Fibroblast of skin of abdomen (primary cell): ENCODE measurements at regions not wholly inside any gene's neighbourhood (a gene's known extent, or its start where the extent isn't known, plus 50 kb on each side); places are given as distances from the start of the nearest gene placed in this dataset.

Experiments used
- DNase-seq: peaks from one replicate; pipeline ENCODE4 v3.0.0-alpha.2; 2013

DNA sequence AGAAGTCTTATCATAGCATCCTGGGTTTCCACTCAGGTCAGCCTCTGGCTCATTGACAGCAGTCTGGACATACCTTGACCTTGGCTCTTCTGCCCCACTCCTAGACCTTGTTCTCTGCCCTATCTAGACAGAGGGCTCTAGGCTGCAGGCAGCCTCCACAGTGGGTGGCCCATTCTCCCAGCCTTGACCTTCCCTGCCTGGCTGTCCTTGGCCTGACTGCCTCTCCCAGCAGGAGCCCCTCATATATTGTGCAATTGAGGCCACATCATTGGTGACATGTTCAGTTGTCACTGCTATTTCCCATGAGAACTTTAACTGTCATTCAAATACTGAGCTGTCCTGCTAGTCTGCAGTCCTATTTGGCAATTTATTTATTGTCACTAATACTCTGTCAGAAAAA, 503.4 kb downstream of the PLXNA4 start:
- no peak for DNase-seq

DNA sequence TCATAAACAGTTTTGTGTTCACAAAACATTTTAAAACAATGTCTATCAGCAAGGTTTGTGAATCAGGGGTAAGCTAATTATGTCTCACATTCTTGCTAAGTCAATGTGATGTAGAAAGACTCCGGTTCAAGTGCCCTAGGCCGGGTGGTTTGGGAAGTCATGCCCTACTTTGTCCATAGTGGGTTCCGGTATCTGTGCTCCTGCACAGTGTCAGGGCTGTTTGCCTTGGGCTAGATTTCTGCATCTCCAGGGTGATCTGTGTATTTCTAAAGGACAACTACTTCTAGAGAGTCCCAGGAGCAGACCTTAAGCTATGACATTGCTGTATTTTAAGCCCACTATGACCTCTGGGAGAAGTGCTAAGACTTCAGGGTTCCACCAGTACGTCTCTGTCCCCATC, 504.1 kb downstream of the PLXNA4 start:
- no peak for DNase-seq

DNA sequence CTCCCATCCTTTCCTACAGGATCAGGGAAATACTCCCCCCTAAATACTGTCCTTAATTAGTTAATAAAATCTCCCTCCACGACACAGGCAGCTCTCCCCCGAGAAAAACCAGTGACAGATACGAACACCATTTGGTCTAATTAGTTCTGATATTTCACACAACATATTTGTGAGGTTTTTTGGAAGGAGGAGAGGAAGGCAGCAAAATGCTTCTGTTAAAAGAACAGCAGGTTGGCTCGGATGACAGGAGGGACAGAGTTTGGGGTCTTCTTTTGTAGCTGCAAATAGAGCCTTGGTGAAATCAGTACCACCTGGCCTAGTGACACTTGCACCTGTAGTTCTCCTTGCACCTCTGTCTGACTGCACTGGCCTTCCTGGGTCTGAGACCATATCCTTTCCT, 507.0 kb downstream of the PLXNA4 start:
- no peak for DNase-seq

DNA sequence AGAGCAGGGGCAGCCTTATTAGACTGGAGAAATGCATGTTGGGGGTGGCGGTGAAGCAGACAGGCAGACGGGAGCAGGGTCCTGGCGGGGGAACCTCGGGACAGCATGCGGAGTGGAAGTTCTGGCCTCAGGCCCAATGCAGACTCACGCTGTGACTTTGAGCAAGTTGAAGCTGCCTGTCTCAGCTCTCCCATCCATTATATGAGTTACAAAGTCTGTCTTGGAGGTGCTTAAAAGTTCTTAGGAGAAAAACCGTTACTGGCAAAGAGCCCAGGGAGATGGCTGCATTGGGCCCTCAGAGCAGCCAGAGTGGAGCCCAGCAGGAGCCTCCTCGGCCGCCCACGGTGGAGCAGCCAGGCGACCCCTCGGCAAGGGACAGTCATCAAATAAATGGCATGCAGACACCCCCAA, 509.5 kb downstream of the PLXNA4 start:
- DNase-seq, result peak; percentile 92

DNA sequence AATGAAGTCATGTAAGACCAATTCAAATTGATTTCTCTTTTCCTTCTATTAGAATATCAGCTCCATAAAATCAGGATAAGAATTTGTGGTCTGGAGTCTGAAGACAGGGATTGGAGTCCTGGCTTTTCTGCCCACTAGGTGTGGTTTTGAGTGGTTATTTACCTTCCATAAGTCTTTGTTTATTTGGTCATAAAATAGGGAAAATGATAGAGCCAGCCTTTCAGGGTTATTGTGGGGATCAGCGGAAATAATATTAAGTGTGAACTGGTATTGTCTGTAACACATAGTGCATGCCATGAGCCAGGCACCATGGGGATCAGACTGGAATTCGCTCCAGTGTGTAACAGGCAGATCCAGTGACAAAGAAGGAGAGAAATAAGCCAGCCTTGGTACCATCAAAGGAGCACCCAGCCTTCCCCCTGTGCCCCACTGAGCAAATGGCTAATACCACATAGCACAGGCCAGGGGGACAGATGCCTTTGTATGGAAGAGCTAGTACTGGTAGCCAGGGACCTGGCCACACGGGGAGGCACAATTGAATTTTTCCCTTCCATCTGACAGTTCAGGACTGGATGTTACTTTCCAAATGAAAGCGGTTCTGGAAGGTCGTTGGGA, 509.7 kb upstream of the PODXL start:
- DNase-seq, result no peak

DNA sequence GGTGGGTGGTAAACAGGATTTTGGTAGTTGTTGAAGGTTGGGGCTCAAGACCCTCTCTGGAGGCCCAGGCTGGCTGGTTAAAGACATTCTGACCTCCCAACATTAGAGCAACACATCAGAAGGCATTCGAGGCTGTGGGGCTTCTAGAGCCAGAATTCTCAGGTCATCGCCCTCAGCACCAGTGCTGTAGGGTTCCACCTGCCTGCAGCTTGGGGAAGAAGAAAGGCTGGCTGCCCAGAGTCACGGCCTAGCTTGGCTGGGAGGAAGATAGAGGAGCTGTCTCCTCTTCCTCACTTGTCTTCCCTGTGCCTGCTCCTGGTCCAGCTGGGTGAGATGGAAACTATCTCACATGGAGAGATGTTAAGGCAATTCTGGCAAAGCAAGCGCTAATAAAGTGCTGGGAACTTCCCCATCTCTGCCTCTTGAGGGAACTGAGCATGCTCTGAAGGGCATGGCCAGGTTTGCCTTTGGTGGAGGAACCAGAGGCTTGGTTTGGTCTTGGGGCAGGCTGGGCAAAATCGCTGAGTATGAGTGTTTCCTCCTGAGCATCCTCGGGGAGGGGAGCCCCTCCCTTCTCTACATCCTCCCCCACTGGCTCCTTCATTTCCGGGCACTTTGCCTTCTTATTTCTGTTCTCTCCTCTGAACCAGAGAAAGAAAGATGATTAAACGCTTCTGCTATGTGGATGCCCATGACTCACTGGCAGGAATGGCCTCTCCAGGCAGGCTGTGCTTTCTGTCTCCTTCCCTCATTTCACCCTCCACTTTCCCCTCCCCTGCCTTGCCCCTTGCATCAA, 509.0 kb upstream of the PODXL start:
- peak; percentile 99 for DNase-seq

DNA sequence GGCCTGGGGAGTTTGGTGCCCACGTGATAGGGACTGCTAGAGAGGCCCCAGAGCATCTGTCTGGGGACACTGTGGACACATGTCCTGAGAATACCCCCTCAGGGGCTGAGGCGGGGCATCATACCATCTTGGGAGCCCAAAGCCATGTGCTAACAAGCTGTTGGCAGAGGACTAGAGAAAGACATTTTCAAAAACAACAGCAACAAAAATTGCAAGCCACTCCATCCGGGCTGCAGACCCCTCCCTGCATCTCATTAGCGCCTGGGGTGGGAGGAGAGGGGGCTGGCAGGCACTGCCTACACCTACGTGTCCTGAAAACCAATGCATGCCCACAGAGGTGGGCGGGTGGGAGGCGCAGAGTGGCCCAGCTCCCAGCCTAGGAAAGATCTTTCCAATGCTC, 507.4 kb upstream of the PODXL start:
- no peak for DNase-seq

DNA sequence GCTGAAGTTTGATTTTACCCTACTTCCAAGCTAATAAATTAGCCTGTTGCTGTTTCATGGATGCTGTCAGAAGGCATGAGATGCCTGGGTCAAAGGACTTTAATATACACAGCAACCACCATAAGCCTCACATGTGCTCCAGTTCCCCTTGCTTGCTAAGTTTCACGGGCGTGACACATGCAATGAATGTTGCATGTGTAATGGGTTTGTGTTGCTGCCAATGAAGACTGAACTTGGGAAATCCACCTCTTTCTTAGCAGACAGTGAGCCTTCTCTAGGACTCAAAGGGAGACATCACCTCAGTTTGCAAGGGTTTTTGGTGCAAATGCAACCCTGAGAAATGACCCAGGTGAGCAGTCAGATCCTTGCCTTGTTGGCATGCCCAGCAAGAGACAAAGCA, 505.5 kb upstream of the PODXL start:
- peak; percentile 79 for DNase-seq

DNA sequence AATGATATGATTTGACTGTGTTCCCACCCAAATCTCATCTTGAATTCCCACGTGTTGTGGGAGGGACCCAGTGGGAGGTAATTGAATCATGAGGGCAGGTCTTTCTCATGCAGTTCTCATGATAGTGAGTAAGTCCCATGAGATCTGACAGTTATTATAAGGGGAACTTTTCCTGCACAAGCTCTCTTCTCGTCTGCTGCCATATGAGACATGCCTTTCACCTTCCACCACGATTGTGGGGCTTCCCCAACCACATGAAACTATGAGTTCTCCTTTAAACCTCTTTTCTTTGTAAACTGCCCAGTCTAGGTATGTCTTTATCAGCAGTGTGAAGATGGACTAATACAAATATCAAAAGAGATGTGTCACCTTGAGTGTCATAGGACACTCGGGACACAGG, 502.7 kb upstream of the PODXL start:
- no peak for DNase-seq

DNA sequence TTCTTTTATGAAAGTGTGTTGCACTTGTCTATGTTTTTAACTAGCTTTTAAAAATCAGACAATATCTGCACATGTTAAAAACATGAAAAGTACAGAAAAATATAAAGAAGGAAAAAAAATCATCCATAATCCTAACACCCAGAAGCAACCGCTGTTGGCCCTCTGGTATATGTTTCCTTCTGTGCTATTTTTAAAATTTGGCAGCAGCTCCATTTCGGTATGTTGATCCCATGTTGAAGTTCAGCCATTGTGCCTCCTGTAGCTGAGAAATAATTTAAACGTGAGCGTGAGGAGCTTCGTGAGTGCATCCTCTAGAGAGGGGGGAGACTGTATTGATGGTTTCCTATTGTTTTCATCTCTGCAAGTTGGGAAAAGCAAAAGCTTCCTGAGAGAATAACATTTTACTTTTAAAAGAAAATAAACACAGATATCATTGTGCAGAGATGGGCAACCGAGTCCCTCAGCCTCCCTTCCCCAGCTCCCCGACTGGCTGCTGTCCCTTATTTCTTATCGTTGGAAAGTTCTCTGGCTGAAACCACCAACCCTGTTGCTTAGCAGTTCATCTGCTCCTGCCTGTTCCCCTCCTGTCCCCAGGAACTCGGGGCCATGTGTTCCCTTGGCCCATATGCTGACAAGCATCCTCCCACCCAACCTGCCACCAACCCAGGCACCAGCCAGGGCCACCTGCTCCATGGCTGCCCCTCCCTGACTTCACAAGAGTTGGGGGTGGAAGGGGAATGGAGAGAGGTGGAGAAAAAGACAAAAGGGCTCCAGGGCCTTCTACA, 499.1 kb upstream of the PODXL start:
- no peak for DNase-seq

DNA sequence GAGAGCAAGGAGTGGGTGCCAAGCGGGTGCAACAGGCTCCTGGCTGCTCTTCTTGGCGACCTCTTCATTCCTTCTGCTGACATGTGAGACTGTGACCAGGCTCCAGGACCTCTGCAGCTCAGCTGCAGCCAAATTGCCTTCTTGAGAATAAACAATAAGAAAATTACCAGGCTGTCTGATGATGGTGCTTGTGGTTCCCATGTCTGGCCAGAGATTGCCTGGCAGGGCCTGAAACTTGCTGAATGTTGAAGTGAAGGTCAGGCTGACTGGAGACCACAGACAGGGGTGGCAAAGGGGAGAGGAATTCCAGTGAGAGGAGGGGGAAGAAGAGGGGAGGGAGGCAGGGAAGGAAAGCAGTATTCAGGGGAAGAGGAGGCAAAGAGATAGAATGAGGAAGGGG, 497.4 kb upstream of the PODXL start:
- DNase-seq, result no peak

DNA sequence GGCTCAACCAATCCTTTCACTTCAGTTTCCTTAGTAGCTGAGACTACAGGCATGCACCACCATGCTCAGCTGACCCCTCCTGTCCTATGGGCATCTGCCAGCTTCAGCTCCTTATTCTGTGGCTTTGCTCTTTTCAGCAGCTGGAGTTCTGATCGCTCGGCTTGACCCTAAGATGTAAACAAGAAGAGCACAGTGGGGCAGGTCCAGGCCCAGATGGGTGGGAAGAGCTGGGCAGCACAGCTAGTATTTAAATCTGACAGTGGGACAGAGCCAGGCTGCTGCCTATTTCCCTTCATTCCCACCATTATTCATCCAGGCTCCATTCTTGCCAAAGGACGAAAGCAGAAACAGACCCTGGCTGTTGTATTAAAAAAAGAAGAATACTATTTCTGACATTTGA, 494.9 kb upstream of the PODXL start:
- no peak for DNase-seq

DNA sequence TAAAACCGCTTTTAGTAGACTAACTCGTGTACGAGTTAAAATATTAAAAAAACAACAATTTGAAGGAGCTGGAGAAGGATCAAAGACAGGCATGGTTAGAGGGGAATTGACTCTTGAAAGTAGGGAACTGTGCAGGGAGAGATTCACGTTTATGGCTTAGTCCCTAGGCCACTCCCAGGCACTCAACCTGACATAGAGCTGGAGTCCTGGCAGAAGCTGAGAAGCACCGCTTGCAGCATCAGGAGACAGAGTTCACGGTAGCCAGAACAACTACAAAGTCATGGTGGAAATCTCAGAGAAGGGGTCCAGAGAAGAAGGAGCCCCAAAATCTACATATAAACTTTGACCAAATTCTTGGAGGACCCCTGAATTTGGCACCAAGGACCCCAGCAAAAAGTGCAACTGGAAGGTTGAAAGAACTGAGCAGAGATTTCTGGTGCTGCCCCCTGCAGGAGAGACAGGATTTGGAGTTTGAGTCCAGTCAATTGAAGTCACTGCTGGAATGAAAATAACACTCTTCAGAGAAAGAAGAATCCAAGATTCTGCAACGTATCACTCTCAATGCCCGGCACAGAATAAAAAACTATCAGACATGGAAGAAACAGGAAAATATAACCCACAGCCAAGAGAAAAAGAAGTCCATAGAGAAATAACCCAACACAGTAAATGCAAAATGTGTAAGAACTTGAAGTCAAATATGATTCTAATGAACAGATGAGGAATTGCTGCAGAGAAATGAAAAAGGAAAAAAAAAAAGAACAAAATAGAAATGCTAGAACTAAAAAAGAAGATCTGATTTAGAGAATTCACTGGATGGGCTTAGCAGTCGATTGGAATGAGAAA, 493.3 kb upstream of the PODXL start:
- no peak for DNase-seq

DNA sequence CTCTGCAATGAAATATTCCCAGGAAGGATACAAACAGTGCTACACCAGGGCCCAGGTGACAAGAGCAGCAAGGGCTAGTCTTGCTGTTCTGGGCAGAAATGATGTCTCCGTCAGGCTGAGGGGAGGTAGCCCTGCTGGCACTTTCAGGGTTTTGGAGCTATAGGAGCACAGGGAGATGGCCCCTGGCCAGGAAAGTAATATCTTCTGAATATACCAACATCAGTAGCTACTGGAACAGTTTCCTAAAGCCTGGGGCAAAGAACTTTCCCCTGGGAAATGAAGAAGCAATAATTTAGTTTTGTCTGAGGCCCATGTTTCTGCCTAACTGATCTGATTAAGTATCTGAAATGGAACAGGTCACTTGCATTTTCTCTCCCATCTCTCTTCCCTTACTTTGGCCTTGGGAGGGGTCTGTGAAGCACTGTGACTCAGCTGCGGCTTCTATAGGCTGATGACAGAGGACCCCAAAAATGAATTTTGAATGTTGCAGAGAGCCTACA, 489.1 kb upstream of the PODXL start:
- DNase-seq, result no peak

DNA sequence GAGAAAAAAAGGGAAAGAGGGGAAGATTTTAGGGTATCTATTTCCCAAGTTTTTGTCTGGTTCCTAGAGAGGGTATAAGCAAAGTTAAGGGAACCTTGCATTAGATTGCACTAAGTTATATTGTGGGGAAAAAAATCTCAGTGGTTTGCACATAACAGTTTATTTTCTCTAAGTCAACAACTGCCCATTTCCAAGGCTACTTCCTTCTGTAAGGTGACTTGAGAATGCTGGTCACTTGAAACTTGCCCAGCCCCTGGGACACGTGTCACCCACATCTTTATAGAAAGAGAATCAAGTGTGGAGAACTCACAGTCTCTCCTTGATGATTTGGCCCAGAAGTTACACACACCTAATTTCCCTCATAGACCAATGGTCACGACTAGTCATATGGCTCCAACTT, 488.6 kb upstream of the PODXL start:
- DNase-seq, result no peak

DNA sequence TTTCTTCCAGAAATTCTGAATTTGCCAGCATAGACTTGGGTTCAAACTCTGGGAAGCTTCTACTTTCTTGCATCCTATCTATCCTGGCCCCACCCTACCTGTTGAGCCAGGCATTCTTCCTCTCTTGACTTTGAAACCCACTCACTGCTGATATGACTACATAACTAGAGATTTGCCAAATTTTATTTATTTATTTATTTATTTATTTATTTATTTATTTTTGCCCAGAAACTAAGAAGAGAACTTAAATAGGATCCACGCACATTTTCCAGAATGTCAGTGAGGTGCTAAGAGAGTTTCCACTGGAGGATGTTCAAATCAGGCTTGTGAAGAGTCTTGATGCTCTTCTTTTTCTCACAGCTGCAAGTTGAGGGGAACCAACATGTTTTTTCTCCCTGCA, 487.8 kb upstream of the PODXL start:
- no peak for DNase-seq

DNA sequence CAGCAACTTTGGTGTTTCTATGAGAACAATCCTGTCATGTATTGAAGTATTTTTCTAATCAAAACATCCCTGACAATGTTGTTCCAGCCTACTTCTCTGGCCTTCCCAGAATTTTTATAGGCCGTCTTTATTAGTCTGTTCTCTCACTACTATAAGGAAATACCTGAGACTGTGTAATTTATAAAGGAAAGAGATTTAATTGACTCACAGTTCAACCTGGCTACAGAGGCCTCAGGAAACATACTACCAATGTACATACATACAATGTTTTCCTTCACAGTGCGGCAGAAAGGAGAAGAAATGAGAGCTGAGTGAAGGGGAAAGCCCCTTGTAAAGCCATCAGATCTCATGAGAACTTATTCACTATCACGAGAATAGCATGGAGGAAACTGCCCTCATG, 484.7 kb upstream of the PODXL start:
- no peak for DNase-seq

DNA sequence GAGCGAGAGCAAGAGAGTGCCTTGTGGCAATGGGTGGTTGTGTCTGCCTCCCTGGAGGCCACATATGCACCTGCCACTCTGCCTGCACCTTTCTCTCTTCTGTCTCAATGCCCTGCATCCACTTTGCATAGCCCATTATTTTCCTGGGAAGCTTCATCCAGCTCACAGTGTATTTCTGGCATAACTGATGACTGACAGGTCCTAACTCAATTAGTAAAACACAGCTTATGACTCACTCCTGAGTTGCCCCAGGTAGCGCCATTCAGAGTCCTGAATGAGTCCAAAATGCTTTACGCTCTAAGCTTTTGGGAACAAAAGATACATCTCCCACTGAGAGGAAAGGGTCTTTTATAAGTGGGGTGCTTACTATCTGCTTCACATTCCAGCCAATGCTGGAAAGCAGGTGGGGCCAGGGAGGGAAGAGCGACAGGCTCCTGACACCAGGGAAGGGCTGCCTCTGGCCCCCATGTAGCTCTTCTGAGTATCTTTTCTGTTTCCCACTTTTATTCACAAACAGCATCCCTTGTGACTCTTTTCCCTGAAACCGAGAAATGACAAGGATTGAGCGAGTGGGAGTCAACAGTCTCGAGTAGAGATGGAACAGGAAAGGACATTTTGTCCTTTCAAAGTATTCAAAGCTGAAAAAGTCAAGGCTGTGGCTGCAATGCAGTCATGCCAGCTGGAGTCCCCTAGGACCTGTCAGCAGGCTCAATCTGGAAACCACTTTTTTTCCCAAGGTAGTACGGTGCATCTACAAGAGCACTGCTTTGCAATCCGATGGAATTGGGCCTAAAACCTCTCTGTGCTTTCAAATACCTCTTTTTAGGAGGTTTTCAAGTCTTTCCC, 479.3 kb upstream of the PODXL start:
- no peak for DNase-seq

DNA sequence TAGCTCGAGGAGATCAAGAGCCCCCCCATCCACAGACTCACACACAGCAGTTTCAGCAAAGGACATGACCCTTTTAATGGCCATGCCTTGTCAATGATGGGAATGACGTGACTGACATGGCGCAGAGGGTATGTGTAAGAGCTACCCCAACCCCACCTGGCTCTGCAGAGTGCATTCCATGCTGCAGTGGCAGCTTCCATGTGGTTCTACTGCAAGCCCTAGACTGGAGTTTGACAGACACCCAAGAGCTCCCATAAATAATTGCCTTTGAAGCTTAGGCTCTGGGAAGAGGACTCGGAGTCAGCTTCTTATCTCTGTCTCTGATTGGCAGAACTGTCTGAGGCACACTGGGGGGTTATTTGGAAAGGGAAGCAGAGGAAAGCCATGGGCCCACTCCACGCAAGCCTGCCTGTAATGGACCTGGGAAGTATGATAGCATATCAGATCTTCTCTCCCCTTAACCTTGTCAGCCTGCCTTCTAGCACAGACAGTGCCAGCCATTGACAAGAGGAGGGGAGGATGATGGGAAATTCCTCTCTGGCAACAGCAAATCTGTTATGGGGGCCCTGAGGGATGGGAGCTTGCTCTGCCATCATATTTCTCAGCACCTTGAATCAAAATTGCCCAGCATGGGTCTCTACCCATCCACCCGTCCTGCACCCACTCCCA, 478.5 kb upstream of the PODXL start:
- no peak for DNase-seq

DNA sequence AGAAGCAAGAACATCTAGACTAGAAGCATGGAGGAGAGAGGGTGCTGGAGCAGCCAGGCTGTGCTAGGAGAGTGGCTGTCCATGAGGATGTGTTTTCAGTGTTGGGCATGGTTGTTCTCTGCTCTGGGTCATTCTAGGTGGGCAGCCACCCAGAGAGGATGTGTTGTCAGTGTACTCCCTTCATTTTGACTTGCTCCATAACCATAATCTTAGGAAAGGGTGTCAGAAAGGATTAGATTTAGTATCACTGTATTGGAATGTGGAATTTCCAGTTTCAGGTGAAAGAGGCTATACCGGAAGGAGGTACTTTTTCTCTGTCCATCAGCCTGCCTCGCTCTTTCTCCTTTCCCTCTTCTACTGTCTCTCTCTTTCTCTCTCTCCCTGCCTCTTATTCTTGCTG, 474.5 kb upstream of the PODXL start:
- no peak for DNase-seq

DNA sequence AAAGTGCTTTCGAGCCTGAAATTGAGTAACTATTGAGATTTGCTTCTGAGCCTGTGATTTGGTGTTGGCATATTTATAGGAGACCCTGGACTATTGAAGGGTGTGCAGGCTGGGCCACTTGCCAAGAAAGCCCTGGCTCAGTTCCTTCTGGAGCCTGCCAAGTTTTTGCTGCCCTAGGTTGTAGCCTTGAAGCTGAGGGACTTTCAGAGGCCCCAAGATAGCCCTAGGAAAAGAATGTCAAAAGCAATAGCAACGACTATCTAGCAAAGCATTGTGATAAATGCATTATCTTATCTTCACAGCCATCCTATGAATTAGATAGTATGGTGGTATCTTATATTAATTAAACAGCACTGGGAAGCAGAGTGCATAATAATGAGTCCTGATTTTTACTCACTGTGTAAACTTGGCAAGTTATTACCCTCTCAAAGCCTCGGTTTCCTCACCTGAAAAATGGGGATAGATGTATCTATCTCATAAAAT, 473.7 kb upstream of the PODXL start:
- DNase-seq, result peak; percentile 24
